Body of pancreas (tissue), 4 donors: ENCODE measurements at regions not wholly inside any gene's neighbourhood (a gene's known extent, or its start where the extent isn't known, plus 50 kb on each side); places are given as distances from the start of the nearest gene placed in this dataset.
A peak's percentile ranks its signal among the peaks of the same experiment; 100 is the strongest.
"Not testable (repeated sequence)": the region's sequence is repeated elsewhere in the genome, so short reads cannot be mapped to it uniquely, and the experiment has no call there.

ENCODE experiments used
- ATAC-seq: fragments of 150-250 bp; one replicate; pipeline ENCODE4 v1.9.1; 2016
- DNase-seq, 4 donors: peaks; one replicate each; pipeline ENCODE4 v3.0.0-alpha.2; 2019
- H3K27ac ChIP-seq, 4 donors: fragments of 200-600 bp; sonication (generic); 1 replicate in 3 of 4; 2 replicates in 1 of 4; pipeline versions ENCODE4 v1.5.1 to v1.6.1; 2016 to 2019; ENCODE audit warnings: mild to moderate bottlenecking in 1 of 4, mixed read lengths in 1 of 4, moderate library complexity in 1 of 4
- H3K27me3 ChIP-seq, 2 donors: fragments of 200-600 bp; sonication (generic); one replicate each; pipeline ENCODE4 v1.6.0; 2016; ENCODE audit warnings: mild to moderate bottlenecking in 1 of 2
- H3K36me3 ChIP-seq, 2 donors: fragments of 200-600 bp; sonication (generic); replicated peaks in 1 of 2; 2 replicates each; pipeline ENCODE4 v1.5.1; 2016; ENCODE audit warnings: low read depth in 2 of 2; ENCODE audit not compliant: insufficient read depth in 1 of 2
- H3K4me1 ChIP-seq: fragments of 200-600 bp; sonication (generic); one replicate; pipeline ENCODE4 v1.6.0; 2016
- H3K4me3 ChIP-seq, 2 donors: fragments of 200-600 bp; sonication (generic); 1 replicate in 1 of 2; 2 replicates in 1 of 2; pipeline ENCODE4 v1.5.1; 2016 to 2019
- H3K9me3 ChIP-seq, 3 donors: fragments of 200-600 bp; sonication (generic); 1 replicate in 2 of 3; 2 replicates in 1 of 3; pipeline ENCODE4 v1.5.1; 2016
- WGBS, 2 donors: methylation state at CpG; one replicate each; pipeline ENCODE4 v1.1.5; 2017; 5-methylcytosine and 5-hydroxymethylcytosine counted together
- intact Hi-C: fragments of 100-400 bp; cut with DNase I; formaldehyde crosslinking; loops from one replicate; pipeline ENCODE4 v1.15.1; 2023

DNA sequence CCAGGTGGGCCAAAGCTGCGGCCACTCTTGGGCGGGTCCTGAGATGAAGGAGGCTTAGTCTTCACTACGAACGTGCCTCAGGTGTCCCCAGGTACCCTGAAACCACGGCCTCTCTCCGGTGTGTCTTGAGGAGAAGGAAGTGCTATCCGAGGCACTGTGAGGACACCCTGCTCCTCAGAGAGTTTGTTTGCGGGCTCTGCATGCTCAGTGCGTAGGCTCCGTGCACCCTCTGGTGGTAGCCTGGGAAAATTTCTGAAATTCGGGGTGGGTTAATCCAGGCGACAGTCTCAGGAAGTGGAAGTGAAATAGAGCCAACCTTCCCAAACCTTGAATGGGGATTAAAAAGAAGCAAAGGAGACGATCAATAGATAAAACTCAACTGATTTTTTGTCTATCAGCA lies 150.5 kb downstream of the CDY2B start:
- no CpG with 5 or more reads among the region's 13 CpGs for WGBS, 2 donors
- H3K27ac ChIP-seq, H3K36me3 ChIP-seq, intact Hi-C loops, H3K9me3 ChIP-seq, DNase-seq, H3K27me3 ChIP-seq, H3K4me1 ChIP-seq, H3K4me3 ChIP-seq: not testable (repeated sequence)
- ATAC-seq: peak; percentile 45

DNA sequence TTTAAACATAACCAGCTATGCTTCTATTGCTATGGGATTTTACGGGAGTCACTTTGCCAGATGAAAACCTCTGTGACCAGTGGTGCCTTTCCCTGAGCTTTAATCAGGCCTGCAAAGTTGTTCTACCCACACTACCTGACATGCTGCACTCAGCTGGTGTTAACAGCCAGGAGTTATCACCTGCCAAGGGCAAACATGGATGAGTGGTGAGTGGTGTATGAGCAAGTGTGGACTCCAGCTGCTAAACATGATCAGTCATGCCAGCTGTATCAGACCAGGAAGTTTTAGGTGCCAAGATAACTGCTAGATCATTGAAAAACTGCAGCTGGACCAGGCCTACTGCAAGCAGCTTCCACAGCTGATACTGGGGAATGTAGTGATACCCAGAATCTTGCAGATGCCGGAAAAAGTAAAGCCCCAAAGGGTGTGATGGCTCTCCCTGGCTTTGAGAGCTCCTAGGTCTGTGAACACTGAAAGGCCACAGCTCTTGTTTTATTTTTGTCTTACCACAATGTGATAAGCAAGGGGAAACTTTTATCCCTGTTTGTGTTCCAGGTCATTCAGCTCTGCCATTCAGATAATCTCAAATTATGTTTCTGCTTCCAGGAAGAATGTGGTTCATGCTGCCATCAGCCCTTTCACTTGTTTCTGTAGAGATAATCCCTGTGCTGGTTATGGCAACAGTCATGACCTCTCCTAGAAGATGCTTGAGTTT lies 163.5 kb downstream of the CDY2B start:
- H3K27me3 ChIP-seq, H3K27ac ChIP-seq, H3K9me3 ChIP-seq, DNase-seq, H3K4me1 ChIP-seq, intact Hi-C loops, H3K4me3 ChIP-seq, H3K36me3 ChIP-seq, ATAC-seq: not testable (repeated sequence)
- WGBS, 2 donors: no CpG with 5 or more reads among the region's 2 CpGs

DNA sequence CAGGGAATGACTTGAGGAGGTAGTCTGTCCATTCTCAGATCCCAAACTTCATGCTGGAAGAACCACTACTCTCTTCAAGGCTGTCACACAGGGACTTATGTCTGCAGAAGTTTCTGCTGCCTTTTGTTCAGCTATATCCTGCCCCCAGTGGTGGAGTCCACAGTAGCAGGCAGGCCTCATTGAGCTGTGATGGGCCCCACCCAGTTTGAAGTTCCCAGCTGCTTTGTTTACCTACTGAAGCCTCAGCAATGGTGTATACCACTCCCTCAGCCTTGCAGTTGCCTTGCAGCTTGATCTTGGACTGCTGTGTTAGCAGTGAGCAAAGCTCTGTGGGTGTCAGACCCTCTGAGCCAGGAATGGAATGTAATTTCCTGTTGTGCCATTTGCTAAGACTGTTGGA lies 212.0 kb downstream of the CDY2B start:
- H3K4me3 ChIP-seq, DNase-seq, H3K27me3 ChIP-seq, ATAC-seq, H3K36me3 ChIP-seq, H3K27ac ChIP-seq, H3K9me3 ChIP-seq, H3K4me1 ChIP-seq, intact Hi-C loops: not testable (repeated sequence)

DNA sequence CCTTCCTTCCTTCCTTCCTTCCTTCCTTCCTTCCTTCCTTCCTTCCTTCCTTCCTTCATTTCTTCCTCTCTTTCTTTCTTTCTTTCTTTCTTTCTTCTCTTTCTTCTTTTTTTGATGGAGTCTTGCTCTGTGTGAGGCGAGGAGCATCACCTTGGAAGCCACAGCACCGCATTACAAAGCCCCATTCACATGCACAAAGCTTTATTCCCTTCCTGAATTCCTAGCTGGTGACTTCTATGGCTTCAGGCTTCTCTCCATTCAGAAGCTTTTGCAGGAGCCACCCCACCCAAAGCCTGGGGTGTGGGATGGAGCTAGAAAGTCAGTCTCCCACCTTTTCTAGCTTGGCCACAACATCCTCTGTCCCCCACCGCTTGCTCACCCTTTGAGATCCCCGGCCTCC lies 237.0 kb downstream of the CDY2B start:
- H3K4me1 ChIP-seq, H3K27ac ChIP-seq, H3K27me3 ChIP-seq, H3K4me3 ChIP-seq, H3K36me3 ChIP-seq, intact Hi-C loops, H3K9me3 ChIP-seq, ATAC-seq, DNase-seq: not testable (repeated sequence)
- WGBS, 2 donors: no CpG with 5 or more reads among the region's 4 CpGs

DNA sequence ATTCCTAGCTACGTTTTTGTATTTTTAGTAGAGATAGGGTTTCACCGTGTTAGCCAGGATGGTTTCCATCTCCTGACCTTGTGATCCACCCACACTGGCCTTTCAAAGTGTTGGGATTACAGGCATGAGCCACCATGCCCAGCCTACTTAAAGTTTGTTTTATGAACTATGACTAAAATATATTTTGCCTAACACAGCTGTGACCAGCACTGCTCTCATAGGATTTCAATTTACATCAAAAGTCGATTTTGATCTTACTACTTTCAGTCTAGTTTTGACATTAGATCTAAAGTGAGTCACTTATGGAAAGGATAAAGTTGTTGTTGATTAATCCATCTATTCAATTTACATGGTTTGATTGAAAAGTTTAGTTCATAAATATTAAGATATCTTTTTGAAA lies 245.5 kb downstream of the CDY2B start:
- ATAC-seq, H3K9me3 ChIP-seq, H3K27me3 ChIP-seq, DNase-seq, H3K4me3 ChIP-seq, H3K4me1 ChIP-seq, intact Hi-C loops, H3K36me3 ChIP-seq, H3K27ac ChIP-seq: not testable (repeated sequence)
- no CpG with 5 or more reads among the region's 3 CpGs for WGBS, 2 donors

DNA sequence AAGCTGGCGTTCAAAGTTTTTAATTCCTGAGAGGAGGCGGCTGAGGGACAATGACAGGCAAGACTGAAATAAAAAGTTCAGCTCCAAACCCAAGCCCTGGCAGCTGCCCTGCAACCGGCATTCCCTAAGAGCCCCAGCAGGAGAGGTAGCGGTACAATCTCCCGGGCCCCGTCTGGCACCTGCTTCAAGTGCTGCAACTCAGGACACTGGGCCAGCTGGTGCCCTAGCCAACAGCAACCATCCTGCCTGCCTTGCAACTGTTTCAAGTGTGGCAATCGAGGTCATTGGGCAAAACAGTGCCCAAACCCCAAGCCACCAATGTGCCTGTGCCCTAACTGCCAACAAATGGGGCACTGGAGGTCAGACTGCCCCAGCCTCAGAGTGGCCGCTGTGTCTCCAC lies 268.8 kb downstream of the CDY2B start:
- H3K27ac ChIP-seq, DNase-seq: not testable (repeated sequence)
- WGBS, 2 donors: no CpG with 5 or more reads among the region's 8 CpGs

DNA sequence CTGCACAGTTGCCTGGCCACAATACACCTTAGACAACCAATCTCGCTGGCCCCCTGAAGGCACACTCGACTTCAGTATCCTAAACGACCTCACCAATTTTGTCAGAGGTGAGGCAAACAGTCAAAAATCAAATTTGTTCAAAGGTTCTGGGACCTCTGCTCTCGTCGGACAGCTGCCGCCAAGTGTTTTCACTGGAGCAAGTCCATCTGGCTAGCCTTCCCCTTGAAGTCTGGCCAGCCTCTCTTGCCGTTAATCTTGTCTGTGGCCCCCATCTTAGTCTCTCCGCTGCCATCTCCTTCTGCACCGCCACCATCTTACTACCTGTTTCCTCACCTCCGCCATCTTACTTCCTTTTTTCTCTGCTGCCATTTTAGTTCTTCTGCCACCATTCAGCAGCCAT lies 269.4 kb downstream of the CDY2B start:
- H3K27ac ChIP-seq, ATAC-seq, intact Hi-C loops, H3K27me3 ChIP-seq, H3K9me3 ChIP-seq, DNase-seq, H3K36me3 ChIP-seq, H3K4me1 ChIP-seq, H3K4me3 ChIP-seq: not testable (repeated sequence)
- no CpG with 5 or more reads among the region's 10 CpGs for WGBS, 2 donors

More for the DNA sequence above, 268.8 kb downstream of the CDY2B start:
- H3K36me3 ChIP-seq, intact Hi-C loops, H3K4me1 ChIP-seq, H3K27me3 ChIP-seq, ATAC-seq, H3K4me3 ChIP-seq, H3K9me3 ChIP-seq: not testable (repeated sequence)

DNA sequence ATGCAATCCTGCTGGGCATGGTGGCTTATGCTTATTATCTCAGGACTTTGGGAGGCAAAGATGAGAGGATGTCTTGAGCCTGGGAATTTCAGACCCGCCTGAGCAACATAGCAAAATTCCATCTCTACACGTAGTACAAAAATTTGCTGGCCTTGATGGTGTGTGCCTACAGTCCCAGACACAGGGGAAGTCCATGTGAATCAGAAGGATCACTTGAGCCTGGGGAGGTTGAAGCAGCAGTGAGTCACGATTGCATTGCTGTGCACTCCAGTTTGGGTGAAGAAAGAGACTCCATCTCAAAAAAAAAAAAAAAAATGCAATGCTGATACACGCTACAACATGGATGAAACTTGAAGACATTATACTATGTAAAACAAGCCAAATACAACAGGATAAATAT lies 272.9 kb downstream of the CDY2B start:
- DNase-seq, H3K9me3 ChIP-seq, H3K27ac ChIP-seq, H3K27me3 ChIP-seq, ATAC-seq, H3K36me3 ChIP-seq, intact Hi-C loops, H3K4me1 ChIP-seq, H3K4me3 ChIP-seq: not testable (repeated sequence)
- no CpG with 5 or more reads among the region's 4 CpGs for WGBS, 2 donors

DNA sequence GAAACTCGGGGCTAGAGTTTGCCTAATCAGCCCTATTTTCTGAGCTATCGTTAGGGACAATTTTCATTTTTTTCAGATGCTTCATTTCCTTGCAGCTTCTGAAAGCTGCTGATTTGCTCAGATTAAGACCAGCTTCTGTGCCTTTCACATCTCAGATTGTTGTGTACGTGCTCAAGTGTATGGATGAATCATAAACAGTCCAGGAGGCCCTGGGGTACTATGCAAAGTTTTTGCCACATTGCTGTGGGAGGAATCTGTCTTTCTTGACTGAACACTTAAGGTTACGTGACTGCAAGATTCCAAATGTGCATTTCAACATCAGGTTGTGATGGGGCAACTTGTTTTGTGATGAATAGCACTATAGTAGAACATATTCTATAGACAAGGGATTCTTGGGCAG lies 280.8 kb downstream of the CDY2B start:
- not testable (repeated sequence) for H3K9me3 ChIP-seq

DNA sequence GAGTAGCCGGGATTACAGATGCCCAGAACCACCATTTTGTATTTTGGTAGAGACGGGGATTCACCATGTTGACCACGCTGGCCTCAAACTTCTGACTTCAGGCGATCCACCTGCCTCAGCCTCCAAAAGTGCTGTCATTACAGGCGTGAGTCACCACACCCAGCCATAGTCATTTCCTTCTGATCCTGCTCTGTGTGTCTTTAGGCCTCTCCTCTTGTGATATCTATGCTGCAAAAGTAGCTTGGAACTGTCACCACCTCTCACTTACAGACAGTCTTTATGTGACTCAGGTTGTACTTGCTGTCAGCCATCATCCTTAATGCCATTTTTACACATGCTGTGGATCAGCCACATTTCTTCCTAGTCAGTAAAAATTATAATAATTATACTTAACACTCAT lies 286.3 kb downstream of the CDY2B start:
- DNase-seq, intact Hi-C loops, H3K27ac ChIP-seq, H3K36me3 ChIP-seq, H3K4me3 ChIP-seq, H3K27me3 ChIP-seq, H3K9me3 ChIP-seq, ATAC-seq, H3K4me1 ChIP-seq: not testable (repeated sequence)
- WGBS, 2 donors: no CpG with 5 or more reads among the region's 5 CpGs

More for the DNA sequence above, 280.8 kb downstream of the CDY2B start:
- ATAC-seq, H3K36me3 ChIP-seq, H3K4me1 ChIP-seq, H3K27ac ChIP-seq, H3K27me3 ChIP-seq, H3K4me3 ChIP-seq, DNase-seq, intact Hi-C loops: not testable (repeated sequence)
- WGBS, 2 donors: no CpG with 5 or more reads among the region's 4 CpGs

DNA sequence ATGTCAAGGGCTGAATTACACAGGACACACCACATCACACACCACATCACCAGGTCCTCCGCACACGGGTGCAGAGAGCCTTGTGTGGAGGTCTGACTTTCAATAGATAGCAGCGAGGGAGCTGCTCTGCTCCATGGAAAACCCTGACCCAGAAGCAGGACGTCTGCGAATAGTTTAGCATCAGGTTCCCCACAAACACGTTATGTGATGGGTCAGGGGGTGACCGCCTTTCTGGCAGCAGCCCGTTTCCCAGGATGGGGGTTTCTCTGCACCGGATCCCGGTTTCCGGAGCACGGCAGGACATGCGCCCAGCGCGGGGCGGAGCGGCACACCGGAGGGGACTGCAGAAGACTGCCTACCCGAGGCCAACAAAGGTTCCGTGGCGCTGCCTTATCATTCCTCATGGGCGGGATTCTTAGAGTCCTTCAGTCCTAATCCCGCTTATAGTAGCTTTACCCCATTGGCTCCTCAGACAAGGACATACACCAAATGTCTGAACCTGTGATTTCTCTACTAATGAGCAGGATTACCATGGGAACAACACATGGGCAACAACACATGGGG lies 300.0 kb downstream of the CDY2B start:
- H3K9me3 ChIP-seq, intact Hi-C loops, H3K36me3 ChIP-seq, H3K27me3 ChIP-seq, H3K27ac ChIP-seq, H3K4me3 ChIP-seq, H3K4me1 ChIP-seq, DNase-seq: not testable (repeated sequence)
- peak; percentile 50 for ATAC-seq
- no CpG with 5 or more reads among the region's 23 CpGs for WGBS, 2 donors

DNA sequence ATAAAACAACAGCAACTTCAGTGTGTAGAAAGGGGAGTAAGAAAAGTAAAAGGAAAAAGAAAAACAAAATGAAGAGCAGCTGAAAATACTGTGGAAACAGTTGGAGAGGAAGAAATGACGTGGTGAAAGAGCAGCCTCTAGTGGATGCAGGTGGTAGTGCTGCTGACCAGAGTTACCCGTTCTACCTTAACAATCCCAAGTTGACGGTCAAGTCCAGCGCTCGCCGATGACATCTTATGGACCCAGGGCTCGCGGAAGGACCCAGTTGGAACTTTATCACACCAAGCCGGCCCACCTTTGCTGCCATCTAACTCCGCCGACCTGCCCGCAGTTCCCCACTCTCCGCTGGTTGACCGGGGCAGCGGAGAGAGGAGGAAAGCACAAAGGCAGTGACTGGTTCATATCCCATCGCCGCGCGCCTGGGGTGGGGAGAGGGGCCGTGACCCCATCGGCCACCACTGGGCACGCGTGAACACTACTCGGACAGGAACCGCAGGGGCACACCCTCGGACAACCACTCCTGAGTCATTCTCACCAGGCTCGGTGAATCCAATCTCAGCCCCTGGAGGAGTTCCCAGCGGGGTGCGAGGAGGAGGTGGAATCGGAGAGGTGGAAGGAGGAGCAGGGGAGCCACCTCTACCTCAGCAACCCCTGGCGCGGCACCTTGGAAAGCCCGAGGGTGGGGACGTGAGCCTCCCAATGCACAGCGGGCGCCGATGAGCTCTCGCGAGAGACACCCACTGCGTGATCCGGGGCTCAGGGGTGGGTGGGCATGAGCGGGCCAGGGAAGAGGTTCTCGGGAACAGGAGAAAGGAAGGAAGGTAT lies 300.7 kb downstream of the CDY2B start:
- intact Hi-C loops, H3K27me3 ChIP-seq, H3K36me3 ChIP-seq, H3K27ac ChIP-seq, H3K9me3 ChIP-seq, H3K4me1 ChIP-seq, H3K4me3 ChIP-seq: not testable (repeated sequence)
- ATAC-seq (peak; percentile 84), DNase-seq (peak in 1 of 4 donors; percentile 1)
- no CpG with 5 or more reads among the region's 43 CpGs for WGBS, 2 donors
